ENCODE measurements at regions not wholly inside any gene's neighbourhood (a gene's known extent, or its start where the extent isn't known, plus 50 kb on each side); places are given as distances from the start of the nearest gene placed in this dataset.

GRCh38 chr11:134654161-134654915, 242.3 kb upstream of the B3GAT1 start:
- TF ChIP-seq, protein P1, sequence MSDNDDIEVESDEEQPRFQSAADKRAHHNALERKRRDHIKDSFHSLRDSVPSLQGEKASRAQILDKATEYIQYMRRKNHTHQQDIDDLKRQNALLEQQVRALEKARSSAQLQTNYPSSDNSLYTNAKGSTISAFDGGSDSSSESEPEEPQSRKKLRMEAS (CRISPR knock-in tag; IDR thresholded peaks at IDR 0.05): no peak
- no peak for TF ChIP-seq CREB1 (CRISPR knock-in tag; IDR thresholded peaks at IDR 0.05)
- no peak for TF ChIP-seq ZNF423 (CRISPR knock-in tag; IDR thresholded peaks at IDR 0.05)
- no peak for TF ChIP-seq NR1H2 (CRISPR knock-in tag; IDR thresholded peaks at IDR 0.05)
- no peak for TF ChIP-seq CTCF (IDR thresholded peaks at IDR 0.05)
- TF ChIP-seq FOXJ3 (CRISPR knock-in tag; IDR thresholded peaks at IDR 0.05; ENCODE audit: borderline replicate concordance): no peak
- TF ChIP-seq, protein P2, sequence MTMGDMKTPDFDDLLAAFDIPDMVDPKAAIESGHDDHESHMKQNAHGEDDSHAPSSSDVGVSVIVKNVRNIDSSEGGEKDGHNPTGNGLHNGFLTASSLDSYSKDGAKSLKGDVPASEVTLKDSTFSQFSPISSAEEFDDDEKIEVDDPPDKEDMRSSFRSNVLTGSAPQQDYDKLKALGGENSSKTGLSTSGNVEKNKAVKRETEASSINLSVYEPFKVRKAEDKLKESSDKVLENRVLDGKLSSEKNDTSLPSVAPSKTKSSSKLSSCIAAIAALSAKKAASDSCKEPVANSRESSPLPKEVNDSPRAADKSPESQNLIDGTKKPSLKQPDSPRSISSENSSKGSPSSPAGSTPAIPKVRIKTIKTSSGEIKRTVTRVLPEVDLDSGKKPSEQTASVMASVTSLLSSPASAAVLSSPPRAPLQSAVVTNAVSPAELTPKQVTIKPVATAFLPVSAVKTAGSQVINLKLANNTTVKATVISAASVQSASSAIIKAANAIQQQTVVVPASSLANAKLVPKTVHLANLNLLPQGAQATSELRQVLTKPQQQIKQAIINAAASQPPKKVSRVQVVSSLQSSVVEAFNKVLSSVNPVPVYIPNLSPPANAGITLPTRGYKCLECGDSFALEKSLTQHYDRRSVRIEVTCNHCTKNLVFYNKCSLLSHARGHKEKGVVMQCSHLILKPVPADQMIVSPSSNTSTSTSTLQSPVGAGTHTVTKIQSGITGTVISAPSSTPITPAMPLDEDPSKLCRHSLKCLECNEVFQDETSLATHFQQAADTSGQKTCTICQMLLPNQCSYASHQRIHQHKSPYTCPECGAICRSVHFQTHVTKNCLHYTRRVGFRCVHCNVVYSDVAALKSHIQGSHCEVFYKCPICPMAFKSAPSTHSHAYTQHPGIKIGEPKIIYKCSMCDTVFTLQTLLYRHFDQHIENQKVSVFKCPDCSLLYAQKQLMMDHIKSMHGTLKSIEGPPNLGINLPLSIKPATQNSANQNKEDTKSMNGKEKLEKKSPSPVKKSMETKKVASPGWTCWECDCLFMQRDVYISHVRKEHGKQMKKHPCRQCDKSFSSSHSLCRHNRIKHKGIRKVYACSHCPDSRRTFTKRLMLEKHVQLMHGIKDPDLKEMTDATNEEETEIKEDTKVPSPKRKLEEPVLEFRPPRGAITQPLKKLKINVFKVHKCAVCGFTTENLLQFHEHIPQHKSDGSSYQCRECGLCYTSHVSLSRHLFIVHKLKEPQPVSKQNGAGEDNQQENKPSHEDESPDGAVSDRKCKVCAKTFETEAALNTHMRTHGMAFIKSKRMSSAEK (CRISPR knock-in tag; IDR thresholded peaks at IDR 0.05; ENCODE audit: borderline replicate concordance): no peak

Data from WTC11 (cell line).